Astrocyte of the cerebellum (primary cell): ENCODE measurements at regions not wholly inside any gene's neighbourhood (a gene's known extent, or its start where the extent isn't known, plus 50 kb on each side); places are given as distances from the start of the nearest gene placed in this dataset.
"Not testable (repeated sequence)": the region's sequence is repeated elsewhere in the genome, so short reads cannot be mapped to it uniquely, and the experiment has no call there.

ENCODE experiments used
- DNase-seq: peaks from one replicate; pipeline ENCODE4 v3.0.0-alpha.2; 2011; ENCODE audit warnings: low read depth
- H3K4me3 ChIP-seq: 2 replicates; pipeline ENCODE4 v1.5.1; 2011; ENCODE audit warnings: mild to moderate bottlenecking, low read depth, low read length, moderate library complexity
- CTCF ChIP-seq: IDR thresholded peaks from 2 replicates; pipeline ENCODE4 v1.5.1; 2012; ENCODE audit warnings: low read length, low read depth, moderate library complexity, mild to moderate bottlenecking; ENCODE audit errors: missing control alignments
- in situ Hi-C: cut with HindIII; loops from 2 replicates; pipeline ENCODE4 v1.10.0; 2017; ENCODE audit warnings: low sequenced_read_pairs

- no peak overlapping the region for H3K4me3 ChIP-seq
- no peak for TF ChIP-seq CTCF
- no peak for DNase-seq
- in situ Hi-C loops = no loop called here
Measured at GRCh38 chr12:19623751-19624399, 184.6 kb downstream of the AEBP2 start.

- in situ Hi-C loops = no loop called here
- H3K4me3 ChIP-seq = no peak overlapping the region
- no peak for TF ChIP-seq CTCF
- DNase-seq = peak; percentile 32
Measured at GRCh38 chr12:19624491-19624890, 185.2 kb downstream of the AEBP2 start.

- H3K4me3 ChIP-seq, in situ Hi-C loops: not testable (repeated sequence)
- peak; percentile 68 for DNase-seq
Measured at GRCh38 chr12:19625551-19625950, 186.3 kb downstream of the AEBP2 start.

- DNase-seq = no peak
- no peak overlapping the region for H3K4me3 ChIP-seq
- no peak for TF ChIP-seq CTCF
- in situ Hi-C loops = no loop called here
Measured at GRCh38 chr12:19627719-19628118, 188.4 kb downstream of the AEBP2 start.

- no peak for DNase-seq
- in situ Hi-C loops = no loop called here
- no peak for TF ChIP-seq CTCF
- no peak overlapping the region for H3K4me3 ChIP-seq
Measured at GRCh38 chr12:19630536-19630935, 191.2 kb downstream of the AEBP2 start.

GRCh38 chr12:19633194-19633593, 193.9 kb downstream of the AEBP2 start:
- H3K4me3 ChIP-seq = no peak overlapping the region
- no peak for TF ChIP-seq CTCF
- in situ Hi-C loops = no loop called here
- no peak for DNase-seq

GRCh38 chr12:19633641-19634040, 194.3 kb downstream of the AEBP2 start:
- no peak overlapping the region for H3K4me3 ChIP-seq
- DNase-seq = no peak
- in situ Hi-C loops = no loop called here
- no peak for TF ChIP-seq CTCF
